SK-MEL-5 (cell line): ENCODE measurements at regions not wholly inside any gene's neighbourhood (a gene's known extent, or its start where the extent isn't known, plus 50 kb on each side); places are given as distances from the start of the nearest gene placed in this dataset.
A peak's percentile ranks its signal among the peaks of the same experiment; 100 is the strongest.
"Not testable (repeated sequence)": the region's sequence is repeated elsewhere in the genome, so short reads cannot be mapped to it uniquely, and the experiment has no call there.

Experiments used
- DNase-seq: peaks from one replicate; pipeline ENCODE4 v3.0.0-alpha.2; 2016; ENCODE audit warnings: low read depth, low spot score
- in situ Hi-C: cut with HindIII; loops from 2 replicates; pipeline ENCODE4 v1.10.0; 2016; ENCODE audit warnings: low sequenced_read_pairs, high pct_unique_total_duplicates, low pct_unique_long_range_greater_than_20kb

DNA sequence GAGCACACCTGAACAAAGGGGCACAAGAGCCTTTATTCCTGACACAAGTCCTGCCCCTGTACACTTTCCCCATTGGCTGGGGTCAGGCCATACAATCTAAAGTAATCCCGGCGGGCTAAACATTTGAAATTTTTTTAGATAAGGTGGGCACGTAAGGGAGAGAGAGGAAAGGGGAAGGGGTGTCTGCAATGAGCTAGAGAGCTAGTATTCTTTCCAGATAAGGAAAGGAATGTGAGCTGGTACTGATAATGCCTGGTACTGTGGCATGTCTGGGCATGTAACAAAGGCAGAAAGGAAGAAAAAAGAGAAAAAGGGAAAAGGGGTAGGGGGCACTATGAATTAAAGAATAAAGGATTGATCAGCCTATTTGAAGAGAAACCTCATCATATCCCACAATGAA lies 212.0 kb upstream of the FKBP1C start:
- DNase-seq, in situ Hi-C loops: not testable (repeated sequence)

- in situ Hi-C loops = no loop called here
- DNase-seq = no peak
Measured at GRCh38 chr6:62999796-63000195, 211.5 kb upstream of the FKBP1C start.

DNA sequence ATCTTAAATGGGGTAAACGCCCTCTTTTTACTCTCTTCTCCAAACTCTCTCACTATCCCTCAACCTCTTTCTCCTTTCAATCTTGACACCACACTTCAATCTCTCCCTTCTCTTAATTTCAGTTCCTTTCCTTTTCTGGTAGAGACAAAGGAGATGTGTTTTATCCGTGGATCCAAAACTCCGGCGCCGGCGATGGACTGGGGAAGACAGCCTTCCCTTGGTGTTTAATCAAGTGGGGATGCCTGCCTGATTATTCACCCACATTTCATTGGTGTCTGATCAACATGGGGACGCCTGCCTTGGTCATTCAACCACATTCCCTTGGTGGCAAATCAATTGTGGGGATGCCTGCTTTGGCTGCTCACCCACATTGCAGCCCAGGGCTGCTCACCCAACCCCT lies 205.3 kb upstream of the FKBP1C start:
- DNase-seq, in situ Hi-C loops: not testable (repeated sequence)

DNA sequence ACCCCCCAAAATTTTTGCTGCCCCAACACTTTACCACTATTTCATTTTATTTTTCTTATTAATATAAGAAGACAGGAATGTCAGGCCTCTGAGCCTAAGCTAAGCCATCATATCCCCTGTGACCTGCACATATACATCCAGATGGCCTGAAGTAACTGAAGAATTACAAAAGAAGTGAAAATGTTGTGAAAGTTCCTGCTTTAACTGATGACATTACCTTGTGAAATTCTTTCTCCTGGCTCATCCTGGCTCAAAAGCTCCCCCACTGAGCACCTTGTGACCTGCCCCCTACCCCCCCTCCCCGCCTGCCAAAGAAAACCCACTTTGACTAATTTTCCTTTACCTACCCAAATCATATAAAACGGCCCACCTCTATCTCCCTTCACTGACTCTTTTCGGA lies 200.3 kb upstream of the FKBP1C start:
- in situ Hi-C loops = not testable (repeated sequence)

DNA sequence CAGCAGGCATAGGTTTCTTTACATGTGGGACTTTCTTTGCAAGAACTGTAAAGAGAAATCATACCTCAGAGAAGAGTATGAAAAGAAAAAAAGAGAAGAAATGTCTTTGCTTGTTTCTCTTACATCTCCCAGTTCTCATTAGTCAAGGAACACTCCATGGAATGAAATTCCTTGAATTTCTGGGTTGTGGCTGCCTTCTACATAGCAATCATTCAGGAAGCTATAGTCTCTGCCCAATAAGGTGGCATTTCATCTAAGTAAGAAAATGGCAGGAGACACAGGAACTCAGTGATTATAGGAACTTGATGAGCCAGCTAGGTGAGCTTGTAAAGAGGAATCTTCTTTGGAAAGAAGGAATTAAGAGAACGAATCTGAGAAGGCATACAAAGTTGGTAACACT lies 197.0 kb upstream of the FKBP1C start:
- in situ Hi-C loops = no loop called here
- no peak for DNase-seq

More for the DNA sequence above, 200.3 kb upstream of the FKBP1C start:
- DNase-seq = not testable (repeated sequence)

DNA sequence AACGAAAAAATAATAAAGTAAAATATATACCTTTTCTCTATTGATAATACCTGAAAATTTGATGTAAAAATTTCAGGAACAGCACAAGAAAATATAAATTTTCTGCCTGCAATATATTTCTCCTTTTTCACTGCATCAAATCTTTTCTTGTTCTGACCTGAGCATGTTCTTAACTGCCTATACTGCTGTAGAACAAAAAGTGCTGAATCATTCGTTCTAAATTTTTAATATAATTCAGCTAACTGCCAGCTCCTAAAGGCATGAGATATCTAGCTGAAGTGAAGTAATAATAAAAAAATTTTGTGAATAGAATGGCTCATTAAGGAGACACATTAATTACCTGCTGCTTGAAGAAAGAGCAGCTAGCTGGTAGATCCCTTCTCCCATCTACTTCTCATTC lies 188.6 kb upstream of the FKBP1C start:
- DNase-seq = no peak
- in situ Hi-C loops = no loop called here

GRCh38 chr6:63023726-63024125 lies 187.5 kb upstream of the FKBP1C start:
- DNase-seq = no peak
- in situ Hi-C loops = no loop called here

GRCh38 chr6:63049216-63049615 lies 162.1 kb upstream of the FKBP1C start:
- no peak for DNase-seq
- in situ Hi-C loops = no loop called here

DNA sequence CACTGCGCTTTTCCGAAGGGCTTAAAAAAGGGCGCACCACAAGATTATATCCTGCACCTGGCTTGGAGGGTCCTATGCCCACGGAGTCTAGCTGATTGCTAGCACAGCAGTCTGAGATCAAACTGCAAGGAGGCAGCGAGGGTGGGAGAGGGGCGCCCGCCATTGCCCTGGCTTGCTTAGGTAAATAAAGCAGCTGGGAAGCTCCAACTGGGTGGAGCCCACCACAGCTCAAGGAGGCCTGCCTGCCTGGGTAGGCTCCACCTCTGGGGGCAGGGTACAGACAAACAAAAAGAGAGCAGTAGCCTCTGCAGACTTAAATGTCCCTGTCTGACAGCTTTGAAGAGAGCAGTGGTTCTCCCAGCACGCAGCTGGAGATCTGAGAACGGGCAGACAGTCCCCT lies 158.1 kb upstream of the FKBP1C start:
- DNase-seq, in situ Hi-C loops: not testable (repeated sequence)

DNA sequence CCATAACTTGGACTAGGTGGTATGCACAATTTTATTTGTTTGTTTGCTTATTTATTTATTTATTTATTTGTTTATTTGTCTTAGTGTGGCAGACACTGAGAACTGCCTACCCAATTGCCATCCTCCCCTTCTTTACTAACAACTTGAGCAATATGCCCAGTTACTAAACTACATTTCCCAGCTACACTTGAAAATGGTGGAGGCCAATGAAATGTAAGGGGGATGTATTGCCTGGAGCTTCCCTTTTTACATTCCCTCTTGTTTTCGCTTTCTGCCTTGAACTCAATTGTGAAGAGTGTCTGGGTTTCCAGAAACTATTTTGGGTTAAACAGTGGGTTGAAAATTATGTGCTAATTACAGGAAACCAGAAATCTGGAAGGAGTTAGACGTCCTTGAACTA lies 152.7 kb upstream of the FKBP1C start:
- in situ Hi-C loops = no loop called here
- DNase-seq = peak; percentile 26

DNA sequence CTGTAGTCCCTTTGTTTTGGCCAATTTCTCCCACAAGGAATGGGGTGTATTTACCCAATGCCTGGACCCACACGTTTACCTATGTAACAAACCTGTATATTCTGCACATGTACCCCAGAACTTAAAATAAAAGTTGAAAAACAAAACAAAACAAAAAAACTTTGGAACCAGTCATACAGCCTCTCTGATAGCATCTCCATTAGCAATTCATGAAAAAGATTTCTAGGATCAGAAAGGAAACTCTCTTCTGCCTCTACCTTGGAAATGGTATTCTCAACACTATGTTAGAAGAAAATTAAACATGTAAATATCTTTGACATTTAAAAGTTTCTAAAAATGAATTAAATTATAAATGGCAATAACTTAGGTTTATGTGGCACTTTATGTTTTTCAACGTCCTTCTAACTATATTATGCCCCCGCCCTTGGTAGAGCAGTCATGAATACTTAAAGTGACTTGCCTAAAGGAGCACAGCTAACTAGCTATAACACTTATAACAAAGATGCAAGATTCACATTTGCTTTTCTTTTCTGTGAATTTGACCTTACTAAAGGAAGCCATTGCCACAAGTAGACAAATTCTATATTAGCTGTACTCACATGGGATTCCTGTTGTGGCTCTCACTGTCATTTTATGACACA lies 147.5 kb upstream of the FKBP1C start:
- in situ Hi-C loops = no loop called here
- DNase-seq = no peak

- DNase-seq = peak; percentile 50
- in situ Hi-C loops = no loop called here
Measured at GRCh38 chr6:63066055-63066704, 145.1 kb upstream of the FKBP1C start.

DNA sequence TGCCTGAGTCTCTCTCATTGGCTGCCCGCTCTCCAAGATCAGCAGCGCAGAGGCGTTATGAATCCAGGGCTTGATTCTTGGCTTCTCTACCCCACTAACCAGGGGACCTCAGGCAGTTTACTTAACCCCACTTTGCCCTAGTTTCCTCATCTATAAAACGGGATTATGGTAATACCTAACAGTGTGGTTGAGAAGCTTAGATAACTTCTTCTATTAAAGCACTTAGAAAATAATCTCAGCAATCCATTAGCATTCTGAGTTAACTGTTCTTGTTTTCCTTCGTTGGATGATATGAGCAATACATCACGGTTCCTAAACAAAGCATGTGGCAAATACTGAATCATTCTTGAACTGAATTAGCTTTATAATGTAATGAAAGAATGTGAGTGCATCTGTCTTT lies 116.3 kb upstream of the FKBP1C start:
- DNase-seq = no peak
- in situ Hi-C loops = no loop called here

DNA sequence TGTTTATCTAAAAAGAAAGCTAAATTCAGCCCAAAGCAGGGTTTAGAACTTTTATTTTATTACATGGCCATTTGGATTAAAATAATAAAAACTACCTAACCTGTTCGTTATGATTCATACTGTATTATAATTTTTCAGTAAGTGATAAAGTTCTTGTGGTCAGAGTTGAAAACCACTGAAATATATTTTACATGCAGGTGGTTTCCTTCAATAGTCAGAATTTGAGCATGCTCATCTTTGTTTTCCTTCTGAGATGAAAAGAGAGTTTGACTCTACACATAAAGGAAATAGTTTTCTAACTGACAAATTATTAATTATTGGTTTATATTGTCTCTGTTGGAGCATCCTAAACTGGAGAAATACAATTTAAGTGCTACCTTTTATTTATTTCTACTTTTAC lies 114.0 kb upstream of the FKBP1C start:
- no peak for DNase-seq
- in situ Hi-C loops = no loop called here

GRCh38 chr6:63098789-63099188 lies 112.5 kb upstream of the FKBP1C start:
- in situ Hi-C loops = no loop called here
- no peak for DNase-seq

- no peak for DNase-seq
- in situ Hi-C loops = no loop called here
Measured at GRCh38 chr6:63099772-63100459, 111.4 kb upstream of the FKBP1C start.

GRCh38 chr6:63114610-63115211 lies 96.6 kb upstream of the FKBP1C start:
- DNase-seq = no peak
- in situ Hi-C loops = no loop called here

GRCh38 chr6:63121166-63121565 lies 90.1 kb upstream of the FKBP1C start:
- in situ Hi-C loops = no loop called here
- DNase-seq = peak; percentile 26

GRCh38 chr6:63140114-63140513 lies 71.2 kb upstream of the FKBP1C start:
- DNase-seq = no peak
- in situ Hi-C loops = no loop called here
